Kidney epithelial cell (primary cell): ENCODE measurements at regions not wholly inside any gene's neighbourhood (a gene's known extent, or its start where the extent isn't known, plus 50 kb on each side); places are given as distances from the start of the nearest gene placed in this dataset.

Experiments
- DNase-seq: peaks from one replicate; pipeline ENCODE4 v3.0.0-alpha.2; 2010; ENCODE audit warnings: low read depth
- H3K27me3 ChIP-seq: 2 replicates; pipeline ENCODE4 v1.6.0; 2011; ENCODE audit warnings: low read length; ENCODE audit not compliant: control insufficient read depth, insufficient read depth
- H3K36me3 ChIP-seq: 2 replicates; pipeline ENCODE4 v1.5.1; 2011; ENCODE audit warnings: low read length; ENCODE audit not compliant: control insufficient read depth, insufficient read depth
- H3K4me3 ChIP-seq: 2 replicates; pipeline ENCODE4 v1.5.1; 2011; ENCODE audit warnings: low read depth, mild to moderate bottlenecking, control low read depth, low read length
- TF ChIP-seq, protein P1 (sequence below): IDR thresholded peaks from 2 replicates; pipeline ENCODE4 v1.5.1; 2011; ENCODE audit warnings: mild to moderate bottlenecking, moderate library complexity, low read length, control low read depth, inconsistent platforms; ENCODE audit not compliant: insufficient read depth, poor library complexity, severe bottlenecking

GRCh38 chr5:138653502-138653901 is 78.3 kb upstream of the HSPA9 start:
- no peaks in the 10 kb centered on the region for H3K36me3 ChIP-seq
- TF ChIP-seq, protein P1, sequence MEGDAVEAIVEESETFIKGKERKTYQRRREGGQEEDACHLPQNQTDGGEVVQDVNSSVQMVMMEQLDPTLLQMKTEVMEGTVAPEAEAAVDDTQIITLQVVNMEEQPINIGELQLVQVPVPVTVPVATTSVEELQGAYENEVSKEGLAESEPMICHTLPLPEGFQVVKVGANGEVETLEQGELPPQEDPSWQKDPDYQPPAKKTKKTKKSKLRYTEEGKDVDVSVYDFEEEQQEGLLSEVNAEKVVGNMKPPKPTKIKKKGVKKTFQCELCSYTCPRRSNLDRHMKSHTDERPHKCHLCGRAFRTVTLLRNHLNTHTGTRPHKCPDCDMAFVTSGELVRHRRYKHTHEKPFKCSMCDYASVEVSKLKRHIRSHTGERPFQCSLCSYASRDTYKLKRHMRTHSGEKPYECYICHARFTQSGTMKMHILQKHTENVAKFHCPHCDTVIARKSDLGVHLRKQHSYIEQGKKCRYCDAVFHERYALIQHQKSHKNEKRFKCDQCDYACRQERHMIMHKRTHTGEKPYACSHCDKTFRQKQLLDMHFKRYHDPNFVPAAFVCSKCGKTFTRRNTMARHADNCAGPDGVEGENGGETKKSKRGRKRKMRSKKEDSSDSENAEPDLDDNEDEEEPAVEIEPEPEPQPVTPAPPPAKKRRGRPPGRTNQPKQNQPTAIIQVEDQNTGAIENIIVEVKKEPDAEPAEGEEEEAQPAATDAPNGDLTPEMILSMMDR: peak; percentile 51
- DNase-seq: no peak
- no peak overlapping the region for H3K4me3 ChIP-seq
- peaks cover 39% of the 10 kb centered on the region for H3K27me3 ChIP-seq

DNA sequence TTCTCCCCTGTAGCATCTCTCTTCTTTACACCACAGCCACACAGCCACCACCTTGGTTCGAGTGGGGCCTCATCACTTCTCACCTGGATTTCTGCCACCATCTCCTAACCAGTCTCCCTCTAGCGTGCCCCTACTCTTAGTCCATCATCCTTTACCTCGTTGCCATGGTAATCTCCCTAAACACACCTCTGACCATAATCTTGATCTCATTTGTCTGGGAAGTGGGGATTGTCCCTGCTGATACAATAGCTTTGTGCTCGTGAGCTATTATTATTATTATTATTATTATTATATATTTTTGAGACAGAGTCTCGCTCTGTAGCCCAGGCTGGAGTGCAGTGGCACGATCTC is 76.5 kb upstream of the HSPA9 start:
- DNase-seq: no peak
- peaks cover 43% of the 10 kb centered on the region for H3K27me3 ChIP-seq
- H3K36me3 ChIP-seq: no peaks in the 10 kb centered on the region
- no peak overlapping the region for H3K4me3 ChIP-seq
- TF ChIP-seq, protein P1: no peak

- TF ChIP-seq, protein P1: no peak
Observed at GRCh38 chr5:138651058-138651766, 76.0 kb upstream of the HSPA9 start.

GRCh38 chr5:138650196-138650595 is 75.0 kb upstream of the HSPA9 start:
- Histone ChIP-seq H3K4me3 (no peak overlapping the region), H3K27me3 (peaks cover 49% of the 10 kb centered on the region), H3K36me3 (no peaks in the 10 kb centered on the region)
- TF ChIP-seq, protein P1: no peak
- no peak for DNase-seq

More at GRCh38 chr5:138651058-138651766, 76.0 kb upstream of the HSPA9 start:
- Histone ChIP-seq H3K4me3 (no peak overlapping the region), H3K36me3 (no peaks in the 10 kb centered on the region), H3K27me3 (peaks cover 44% of the 10 kb centered on the region)
- no peak for DNase-seq

GRCh38 chr5:138649775-138650174 is 74.6 kb upstream of the HSPA9 start:
- TF ChIP-seq, protein P1: no peak
- H3K36me3 ChIP-seq: no peaks in the 10 kb centered on the region
- DNase-seq: no peak
- peaks cover 49% of the 10 kb centered on the region for H3K27me3 ChIP-seq
- no peak overlapping the region for H3K4me3 ChIP-seq

- DNase-seq: no peak
- peaks cover 49% of the 10 kb centered on the region for H3K27me3 ChIP-seq
- TF ChIP-seq, protein P1: no peak
- no peaks in the 10 kb centered on the region for H3K36me3 ChIP-seq
- H3K4me3 ChIP-seq: no peak overlapping the region
Observed at GRCh38 chr5:138649316-138649720, 74.1 kb upstream of the HSPA9 start.
